Neural crest cell (in vitro differentiated cells): ENCODE measurements at regions not wholly inside any gene's neighbourhood (a gene's known extent, or its start where the extent isn't known, plus 50 kb on each side); places are given as distances from the start of the nearest gene placed in this dataset.

Experiments
- DNase-seq: peaks from one replicate; pipeline ENCODE4 v3.0.0; 2021; ENCODE audit warnings: low read depth, mixed read lengths, low spot score
- H3K27ac Mint-ChIP-seq: one replicate; pipeline ENCODE4 v1.8.0; 2021; ENCODE audit warnings: mild to moderate bottlenecking, mixed read lengths; ENCODE audit not compliant: unreplicated experiment
- H3K27me3 Mint-ChIP-seq: 2 replicates; pipeline ENCODE4 v1.8.0; 2021; ENCODE audit warnings: low read depth, mild to moderate bottlenecking, mixed read lengths
- H3K36me3 Mint-ChIP-seq: 2 replicates; pipeline ENCODE4 v1.8.0; 2021; ENCODE audit warnings: low read depth, mild to moderate bottlenecking, mixed read lengths
- H3K4me1 Mint-ChIP-seq: 2 replicates; pipeline ENCODE4 v1.8.0; 2021; ENCODE audit warnings: mixed read lengths
- H3K4me3 Mint-ChIP-seq: one replicate; pipeline ENCODE4 v1.8.0; 2021; ENCODE audit warnings: mild to moderate bottlenecking, mixed read lengths
- H3K9me3 Mint-ChIP-seq: 2 replicates; pipeline ENCODE4 v1.8.0; 2021; ENCODE audit warnings: mixed read lengths
- CTCF ChIP-seq: fragments of 200-600 bp; sonication (generic); conservative IDR thresholded peaks from 2 replicates; pipeline ENCODE4 v1.5.0; 2021; ENCODE audit warnings: antibody characterized with exemption, mild to moderate bottlenecking

- Mint-ChIP-seq H3K9me3 (no peaks in the 10 kb centered on the region), H3K4me1 (peaks cover 4% of the 10 kb centered on the region), H3K27me3 (no peaks in the 10 kb centered on the region), H3K4me3 (no peak overlapping the region), H3K27ac (no peak overlapping the region), H3K36me3 (no peaks in the 10 kb centered on the region)
- DNase-seq, result no peak
- TF ChIP-seq CTCF, result no peak
These were observed 392.9 kb upstream of the ROBO2 start for GRCh38 chr3:76646921-76647562.

DNA sequence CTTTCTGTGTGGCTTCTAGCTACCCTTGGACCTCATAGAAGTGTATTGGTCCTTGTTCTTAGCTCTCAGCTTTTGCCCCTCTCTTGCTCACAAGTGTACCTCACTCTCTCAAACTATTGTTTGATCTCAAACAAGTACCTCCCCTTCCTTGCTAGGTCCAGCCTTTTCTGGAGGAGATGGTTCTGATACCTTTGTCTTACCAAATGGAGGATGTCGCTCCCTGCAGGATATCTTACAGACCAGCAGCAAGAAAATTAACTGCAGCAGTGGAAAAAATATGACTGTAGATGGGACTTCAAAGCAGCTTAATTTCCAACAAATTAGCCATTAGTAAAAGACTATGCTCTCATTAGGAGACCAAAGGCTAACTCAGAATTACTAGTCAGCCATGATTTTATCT lies 388.1 kb upstream of the ROBO2 start:
- H3K27ac Mint-ChIP-seq, result no peak overlapping the region

DNA sequence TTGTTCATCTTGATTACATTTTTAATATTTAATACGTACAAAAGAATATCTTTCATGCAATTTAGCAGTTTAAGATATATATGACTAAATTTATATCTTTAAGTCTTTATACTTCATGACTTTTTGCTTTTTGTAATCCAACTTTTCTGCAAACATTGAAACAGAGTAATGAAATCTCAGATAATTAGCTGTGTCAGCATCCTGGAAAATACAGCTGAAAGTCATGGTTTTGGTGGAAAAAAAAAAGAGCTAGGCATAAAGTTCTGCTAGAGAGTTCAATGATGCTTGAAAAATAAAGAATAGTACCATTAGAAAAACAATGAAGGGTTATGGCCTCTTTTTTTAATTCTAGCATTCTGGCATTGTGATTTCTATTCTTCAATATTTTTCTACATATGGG lies 387.4 kb upstream of the ROBO2 start:
- TF ChIP-seq CTCF, result no peak
- Mint-ChIP-seq H3K27me3 (no peaks in the 10 kb centered on the region), H3K27ac (no peak overlapping the region), H3K36me3 (no peaks in the 10 kb centered on the region), H3K4me1 (no peaks in the 10 kb centered on the region), H3K9me3 (no peaks in the 10 kb centered on the region), H3K4me3 (no peak overlapping the region)
- DNase-seq, result no peak

More for the DNA sequence above, 388.1 kb upstream of the ROBO2 start:
- TF ChIP-seq CTCF, result no peak
- no peak for DNase-seq
- no peaks in the 10 kb centered on the region for H3K36me3 Mint-ChIP-seq
- no peaks in the 10 kb centered on the region for H3K9me3 Mint-ChIP-seq
- no peak overlapping the region for H3K4me3 Mint-ChIP-seq
- H3K4me1 Mint-ChIP-seq, result no peaks in the 10 kb centered on the region
- no peaks in the 10 kb centered on the region for H3K27me3 Mint-ChIP-seq

DNA sequence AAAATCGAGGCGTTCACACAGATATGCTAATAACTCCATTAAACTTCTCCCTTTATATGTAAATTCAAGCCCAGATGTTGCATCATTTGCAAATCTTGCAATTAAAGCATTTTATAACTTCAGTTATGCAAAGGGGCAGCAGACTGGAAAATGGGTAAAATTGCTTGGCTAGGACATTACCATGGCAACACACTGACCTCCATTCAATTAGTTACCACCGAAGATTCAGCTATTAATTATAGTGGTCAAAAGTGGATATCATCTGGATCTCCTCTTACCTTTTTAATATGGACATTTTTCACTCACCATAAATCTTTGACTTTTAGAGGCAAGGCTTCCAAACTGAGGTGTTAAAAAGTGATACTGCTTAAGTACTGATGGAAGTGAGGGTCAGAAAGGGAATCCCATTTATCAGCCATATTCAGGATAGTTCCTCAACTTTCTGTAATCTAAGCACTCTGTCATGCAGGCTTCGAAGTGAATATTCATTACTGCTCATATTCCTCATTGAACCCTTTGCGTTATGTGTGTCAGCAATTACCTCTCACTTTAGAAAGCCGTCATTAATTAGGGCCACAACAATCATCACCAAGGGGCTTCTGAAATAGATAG lies 386.2 kb upstream of the ROBO2 start:
- H3K27ac Mint-ChIP-seq, result no peak overlapping the region
- H3K27me3 Mint-ChIP-seq, result no peaks in the 10 kb centered on the region
- H3K4me3 Mint-ChIP-seq, result no peak overlapping the region

GRCh38 chr3:76656531-76657070 lies 383.3 kb upstream of the ROBO2 start:
- H3K4me1 Mint-ChIP-seq, result no peaks in the 10 kb centered on the region
- H3K27me3 Mint-ChIP-seq, result no peaks in the 10 kb centered on the region
- H3K4me3 Mint-ChIP-seq, result no peak overlapping the region
- no peaks in the 10 kb centered on the region for H3K9me3 Mint-ChIP-seq
- no peak for TF ChIP-seq CTCF
- no peak for DNase-seq
- H3K27ac Mint-ChIP-seq, result no peak overlapping the region
- H3K36me3 Mint-ChIP-seq, result no peaks in the 10 kb centered on the region

More for the DNA sequence above, 386.2 kb upstream of the ROBO2 start:
- Mint-ChIP-seq H3K36me3 (no peaks in the 10 kb centered on the region), H3K4me1 (no peaks in the 10 kb centered on the region), H3K9me3 (no peaks in the 10 kb centered on the region)
- no peak for DNase-seq
- TF ChIP-seq CTCF, result no peak
